ENCODE measurements at regions not wholly inside any gene's neighbourhood (a gene's known extent, or its start where the extent isn't known, plus 50 kb on each side); places are given as distances from the start of the nearest gene placed in this dataset.

DNA sequence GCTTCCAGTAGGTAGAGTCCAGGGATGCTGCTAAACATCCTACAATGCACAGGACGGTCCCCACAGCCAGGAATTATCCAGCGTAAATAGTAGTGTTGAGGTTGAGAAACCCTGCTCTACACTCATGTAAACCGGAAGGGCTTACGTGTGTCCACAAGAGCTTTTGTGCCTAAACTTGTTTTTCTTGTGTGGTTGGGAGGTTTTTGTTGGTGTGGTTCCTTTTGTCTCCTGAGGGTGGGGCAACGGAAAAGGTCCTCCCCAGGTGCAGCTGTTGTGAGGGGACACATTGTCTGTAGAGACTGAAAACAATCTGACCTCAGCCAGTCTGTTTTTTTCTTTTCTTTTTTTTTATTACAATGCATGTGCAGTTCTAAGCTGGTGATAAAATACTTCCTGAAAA, 72.7 kb upstream of the MGAT5 start (continued):
- TF ChIP-seq, protein P1, sequence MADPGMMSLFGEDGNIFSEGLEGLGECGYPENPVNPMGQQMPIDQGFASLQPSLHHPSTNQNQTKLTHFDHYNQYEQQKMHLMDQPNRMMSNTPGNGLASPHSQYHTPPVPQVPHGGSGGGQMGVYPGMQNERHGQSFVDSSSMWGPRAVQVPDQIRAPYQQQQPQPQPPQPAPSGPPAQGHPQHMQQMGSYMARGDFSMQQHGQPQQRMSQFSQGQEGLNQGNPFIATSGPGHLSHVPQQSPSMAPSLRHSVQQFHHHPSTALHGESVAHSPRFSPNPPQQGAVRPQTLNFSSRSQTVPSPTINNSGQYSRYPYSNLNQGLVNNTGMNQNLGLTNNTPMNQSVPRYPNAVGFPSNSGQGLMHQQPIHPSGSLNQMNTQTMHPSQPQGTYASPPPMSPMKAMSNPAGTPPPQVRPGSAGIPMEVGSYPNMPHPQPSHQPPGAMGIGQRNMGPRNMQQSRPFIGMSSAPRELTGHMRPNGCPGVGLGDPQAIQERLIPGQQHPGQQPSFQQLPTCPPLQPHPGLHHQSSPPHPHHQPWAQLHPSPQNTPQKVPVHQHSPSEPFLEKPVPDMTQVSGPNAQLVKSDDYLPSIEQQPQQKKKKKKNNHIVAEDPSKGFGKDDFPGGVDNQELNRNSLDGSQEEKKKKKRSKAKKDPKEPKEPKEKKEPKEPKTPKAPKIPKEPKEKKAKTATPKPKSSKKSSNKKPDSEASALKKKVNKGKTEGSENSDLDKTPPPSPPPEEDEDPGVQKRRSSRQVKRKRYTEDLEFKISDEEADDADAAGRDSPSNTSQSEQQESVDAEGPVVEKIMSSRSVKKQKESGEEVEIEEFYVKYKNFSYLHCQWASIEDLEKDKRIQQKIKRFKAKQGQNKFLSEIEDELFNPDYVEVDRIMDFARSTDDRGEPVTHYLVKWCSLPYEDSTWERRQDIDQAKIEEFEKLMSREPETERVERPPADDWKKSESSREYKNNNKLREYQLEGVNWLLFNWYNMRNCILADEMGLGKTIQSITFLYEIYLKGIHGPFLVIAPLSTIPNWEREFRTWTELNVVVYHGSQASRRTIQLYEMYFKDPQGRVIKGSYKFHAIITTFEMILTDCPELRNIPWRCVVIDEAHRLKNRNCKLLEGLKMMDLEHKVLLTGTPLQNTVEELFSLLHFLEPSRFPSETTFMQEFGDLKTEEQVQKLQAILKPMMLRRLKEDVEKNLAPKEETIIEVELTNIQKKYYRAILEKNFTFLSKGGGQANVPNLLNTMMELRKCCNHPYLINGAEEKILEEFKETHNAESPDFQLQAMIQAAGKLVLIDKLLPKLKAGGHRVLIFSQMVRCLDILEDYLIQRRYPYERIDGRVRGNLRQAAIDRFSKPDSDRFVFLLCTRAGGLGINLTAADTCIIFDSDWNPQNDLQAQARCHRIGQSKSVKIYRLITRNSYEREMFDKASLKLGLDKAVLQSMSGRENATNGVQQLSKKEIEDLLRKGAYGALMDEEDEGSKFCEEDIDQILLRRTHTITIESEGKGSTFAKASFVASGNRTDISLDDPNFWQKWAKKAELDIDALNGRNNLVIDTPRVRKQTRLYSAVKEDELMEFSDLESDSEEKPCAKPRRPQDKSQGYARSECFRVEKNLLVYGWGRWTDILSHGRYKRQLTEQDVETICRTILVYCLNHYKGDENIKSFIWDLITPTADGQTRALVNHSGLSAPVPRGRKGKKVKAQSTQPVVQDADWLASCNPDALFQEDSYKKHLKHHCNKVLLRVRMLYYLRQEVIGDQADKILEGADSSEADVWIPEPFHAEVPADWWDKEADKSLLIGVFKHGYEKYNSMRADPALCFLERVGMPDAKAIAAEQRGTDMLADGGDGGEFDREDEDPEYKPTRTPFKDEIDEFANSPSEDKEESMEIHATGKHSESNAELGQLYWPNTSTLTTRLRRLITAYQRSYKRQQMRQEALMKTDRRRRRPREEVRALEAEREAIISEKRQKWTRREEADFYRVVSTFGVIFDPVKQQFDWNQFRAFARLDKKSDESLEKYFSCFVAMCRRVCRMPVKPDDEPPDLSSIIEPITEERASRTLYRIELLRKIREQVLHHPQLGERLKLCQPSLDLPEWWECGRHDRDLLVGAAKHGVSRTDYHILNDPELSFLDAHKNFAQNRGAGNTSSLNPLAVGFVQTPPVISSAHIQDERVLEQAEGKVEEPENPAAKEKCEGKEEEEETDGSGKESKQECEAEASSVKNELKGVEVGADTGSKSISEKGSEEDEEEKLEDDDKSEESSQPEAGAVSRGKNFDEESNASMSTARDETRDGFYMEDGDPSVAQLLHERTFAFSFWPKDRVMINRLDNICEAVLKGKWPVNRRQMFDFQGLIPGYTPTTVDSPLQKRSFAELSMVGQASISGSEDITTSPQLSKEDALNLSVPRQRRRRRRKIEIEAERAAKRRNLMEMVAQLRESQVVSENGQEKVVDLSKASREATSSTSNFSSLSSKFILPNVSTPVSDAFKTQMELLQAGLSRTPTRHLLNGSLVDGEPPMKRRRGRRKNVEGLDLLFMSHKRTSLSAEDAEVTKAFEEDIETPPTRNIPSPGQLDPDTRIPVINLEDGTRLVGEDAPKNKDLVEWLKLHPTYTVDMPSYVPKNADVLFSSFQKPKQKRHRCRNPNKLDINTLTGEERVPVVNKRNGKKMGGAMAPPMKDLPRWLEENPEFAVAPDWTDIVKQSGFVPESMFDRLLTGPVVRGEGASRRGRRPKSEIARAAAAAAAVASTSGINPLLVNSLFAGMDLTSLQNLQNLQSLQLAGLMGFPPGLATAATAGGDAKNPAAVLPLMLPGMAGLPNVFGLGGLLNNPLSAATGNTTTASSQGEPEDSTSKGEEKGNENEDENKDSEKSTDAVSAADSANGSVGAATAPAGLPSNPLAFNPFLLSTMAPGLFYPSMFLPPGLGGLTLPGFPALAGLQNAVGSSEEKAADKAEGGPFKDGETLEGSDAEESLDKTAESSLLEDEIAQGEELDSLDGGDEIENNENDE (IDR thresholded peaks at IDR 0.05; ENCODE audit: insufficient replicate concordance, low read length): no peak
- TF ChIP-seq KDM1A (IDR thresholded peaks at IDR 0.05; ENCODE audit: borderline replicate concordance, low read length): no peak
- TF ChIP-seq SUZ12 (IDR thresholded peaks at IDR 0.05; ENCODE audit: low read length): no peak
- no peak for TF ChIP-seq POLR2A (IDR thresholded peaks at IDR 0.05; ENCODE audit: control extremely low read depth in 1 of 2, low read depth in 2 of 2, low read length in 2 of 2)
- TF ChIP-seq PHF8 (conservative IDR thresholded peaks at IDR 0.05; ENCODE audit: low read depth, low read length): no peak
- no peak for TF ChIP-seq CHD2 (IDR thresholded peaks at IDR 0.05; ENCODE audit: low read length)
- no peak for TF ChIP-seq SRF (IDR thresholded peaks at IDR 0.05; ENCODE audit: low read depth, low read length)
- TF ChIP-seq SP2 (IDR thresholded peaks at IDR 0.05; ENCODE audit: low read length): no peak

Data from H1 (cell line).